BJ (cell line): ENCODE measurements at regions not wholly inside any gene's neighbourhood (a gene's known extent, or its start where the extent isn't known, plus 50 kb on each side); places are given as distances from the start of the nearest gene placed in this dataset.

ENCODE experiments used
- CTCF ChIA-PET: fragments of 350-600 bp; formaldehyde crosslinking; extraction: SDS; loops from one replicate; lab custom pipeline; 2021; ENCODE audit warnings: antibody characterized with exemption, inconsistent platforms; lab: Yijun Ruan, JAX
- POLR2A ChIA-PET: fragments of 300-600 bp; sonication (Branson Sonifier 250); formaldehyde crosslinking; extraction: SDS; loops from one replicate; lab custom pipeline; 2021; ENCODE audit warnings: antibody characterized with exemption; lab: Charles Lee
- DNase-seq: peaks from one replicate; pipeline ENCODE4 v3.0.0-alpha.2; 2011; ENCODE audit warnings: low read depth
- H3K27me3 ChIP-seq: 2 replicates; pipeline ENCODE4 v1.6.0; 2011; ENCODE audit warnings: low read length; ENCODE audit not compliant: control insufficient read depth, insufficient read depth
- H3K36me3 ChIP-seq: 2 replicates; pipeline ENCODE4 v1.5.1; 2011; ENCODE audit warnings: low read length; ENCODE audit not compliant: control insufficient read depth, insufficient read depth
- H3K4me3 ChIP-seq: 2 replicates; pipeline ENCODE4 v1.5.1; 2011; ENCODE audit warnings: low read depth, mild to moderate bottlenecking, control low read depth, low read length
- CTCF ChIP-seq: IDR thresholded peaks from 2 replicates; pipeline ENCODE4 v1.5.1; 2011; ENCODE audit warnings: low read depth, mild to moderate bottlenecking, control low read depth, inconsistent platforms, low read length, moderate library complexity; ENCODE audit not compliant: insufficient read depth

- TF ChIP-seq CTCF, result no peak
- peaks cover 28% of the 10 kb centered on the region for H3K27me3 ChIP-seq
- no peaks in the 10 kb centered on the region for H3K36me3 ChIP-seq
- POLR2A ChIA-PET, result no interaction called here
- CTCF ChIA-PET, result interaction anchor here (0.7 to 0.8 kb wide), 2 partner anchors 43 to 236 kb away, joined by 3 to 4 read pairs; no protein-coding TSS in a partner anchor
- DNase-seq, result peak; percentile 39
- no peak overlapping the region for H3K4me3 ChIP-seq
These were observed 190.2 kb upstream of the HABP2 start for GRCh38 chr10:113362645-113363091.

GRCh38 chr10:113364227-113364626 lies 188.6 kb upstream of the HABP2 start:
- no peak for DNase-seq
- H3K27me3 ChIP-seq, result peaks cover 22% of the 10 kb centered on the region
- ChIA-PET CTCF (interaction anchor here (1.1 kb wide), 1 partner anchor 177 kb away, joined by 3 read pairs; no protein-coding TSS in a partner anchor), POLR2A (no interaction called here)
- no peak overlapping the region for H3K4me3 ChIP-seq
- no peaks in the 10 kb centered on the region for H3K36me3 ChIP-seq
- no peak for TF ChIP-seq CTCF

- ChIA-PET CTCF (no interaction called here), POLR2A (no interaction called here)
- no peak for DNase-seq
These were observed 184.0 kb upstream of the HABP2 start for GRCh38 chr10:113368666-113369364.

GRCh38 chr10:113369365-113369694 lies 183.5 kb upstream of the HABP2 start:
- peaks cover 24% of the 10 kb centered on the region for H3K27me3 ChIP-seq
- ChIA-PET CTCF (no interaction called here), POLR2A (no interaction called here)
- no peaks in the 10 kb centered on the region for H3K36me3 ChIP-seq
- DNase-seq, result no peak
- no peak for TF ChIP-seq CTCF
- H3K4me3 ChIP-seq, result no peak overlapping the region

More at GRCh38 chr10:113368666-113369364, 184.0 kb upstream of the HABP2 start:
- Histone ChIP-seq H3K27me3 (peaks cover 26% of the 10 kb centered on the region), H3K36me3 (no peaks in the 10 kb centered on the region), H3K4me3 (no peak overlapping the region)
- no peak for TF ChIP-seq CTCF

GRCh38 chr10:113376428-113376827 lies 176.4 kb upstream of the HABP2 start:
- H3K27me3 ChIP-seq, result peaks cover 8% of the 10 kb centered on the region
- ChIA-PET CTCF (interaction anchor here (1.1 to 1.9 kb wide), 2 partner anchors 9 to 901 kb away, joined by 3 to 7 read pairs; no protein-coding TSS in a partner anchor), POLR2A (interaction anchor here (0.7 kb wide), 1 partner anchor 9 kb away, joined by 3 read pairs; no protein-coding TSS in a partner anchor)
- no peak for TF ChIP-seq CTCF
- no peaks in the 10 kb centered on the region for H3K36me3 ChIP-seq
- no peak overlapping the region for H3K4me3 ChIP-seq
- DNase-seq, result no peak
